Nephron (organoid): ENCODE measurements at regions not wholly inside any gene's neighbourhood (a gene's known extent, or its start where the extent isn't known, plus 50 kb on each side); places are given as distances from the start of the nearest gene placed in this dataset.

Experiments
- H3K27ac Mint-ChIP-seq, 3 experiments: 2 replicates each; pipeline ENCODE4 v1.8.0; 2020; ENCODE audit warnings: mixed read lengths in 3 of 3, mild to moderate bottlenecking in 2 of 3, moderate library complexity in 1 of 3
- H3K27me3 Mint-ChIP-seq: 2 replicates; pipeline ENCODE4 v1.8.0; 2021; ENCODE audit warnings: low read depth, mild to moderate bottlenecking, moderate library complexity, mixed read lengths
- H3K36me3 Mint-ChIP-seq: 2 replicates; pipeline ENCODE4 v1.8.0; 2020; ENCODE audit warnings: low read depth, mixed read lengths
- H3K4me1 Mint-ChIP-seq: 2 replicates; pipeline ENCODE4 v1.8.0; 2020; ENCODE audit warnings: mixed read lengths
- H3K4me3 Mint-ChIP-seq, 3 experiments: 2 replicates each; pipeline ENCODE4 v1.8.0; 2020; ENCODE audit warnings: mild to moderate bottlenecking in 3 of 3, mixed read lengths in 3 of 3, moderate library complexity in 2 of 3
- H3K9me3 Mint-ChIP-seq: 2 replicates; pipeline ENCODE4 v1.8.0; 2020; ENCODE audit warnings: mixed read lengths
- CTCF ChIP-seq, 3 experiments: fragments of 200-600 bp; sonication (generic); IDR thresholded peaks; one replicate each; pipeline ENCODE4 v1.5.0; 2021; ENCODE audit warnings: antibody characterized with exemption in 3 of 3; ENCODE audit not compliant: unreplicated experiment in 3 of 3

- Mint-ChIP-seq H3K27ac (no peak overlapping the region), H3K9me3 (peaks cover 3% of the 10 kb centered on the region), H3K4me1 (peaks cover 18% of the 10 kb centered on the region), H3K36me3 (no peaks in the 10 kb centered on the region), H3K4me3 (no peak overlapping the region), H3K27me3 (peaks cover 29% of the 10 kb centered on the region)
- no peak for TF ChIP-seq CTCF (IDR thresholded peaks at IDR 0.05; ENCODE audit: unreplicated experiment in 3 of 3)
Measured at GRCh38 chr6:170042123-170042522, 248.8 kb downstream of the DLL1 start.

GRCh38 chr6:170041526-170041925, 249.4 kb downstream of the DLL1 start:
- Mint-ChIP-seq H3K4me1 (peaks cover 15% of the 10 kb centered on the region), H3K36me3 (peaks cover 4% of the 10 kb centered on the region), H3K27ac (no peak overlapping the region), H3K9me3 (peaks cover 5% of the 10 kb centered on the region), H3K4me3 (no peak overlapping the region), H3K27me3 (peaks cover 29% of the 10 kb centered on the region)
- no peak for TF ChIP-seq CTCF (IDR thresholded peaks at IDR 0.05; ENCODE audit: unreplicated experiment in 3 of 3)

GRCh38 chr6:170040906-170041305, 250.0 kb downstream of the DLL1 start:
- peaks cover 10% of the 10 kb centered on the region for H3K4me1 Mint-ChIP-seq
- no peak overlapping the region for H3K4me3 Mint-ChIP-seq
- TF ChIP-seq CTCF (IDR thresholded peaks at IDR 0.05; ENCODE audit: unreplicated experiment in 3 of 3), result no peak
- peaks cover 5% of the 10 kb centered on the region for H3K36me3 Mint-ChIP-seq
- no peak overlapping the region for H3K27ac Mint-ChIP-seq
- peaks cover 7% of the 10 kb centered on the region for H3K9me3 Mint-ChIP-seq
- H3K27me3 Mint-ChIP-seq, result peaks cover 25% of the 10 kb centered on the region

- Mint-ChIP-seq H3K27me3 (peaks cover 25% of the 10 kb centered on the region), H3K36me3 (peaks cover 5% of the 10 kb centered on the region), H3K4me1 (peaks cover 10% of the 10 kb centered on the region), H3K4me3 (no peak overlapping the region), H3K27ac (no peak overlapping the region), H3K9me3 (peaks cover 12% of the 10 kb centered on the region)
- TF ChIP-seq CTCF (IDR thresholded peaks at IDR 0.05; ENCODE audit: unreplicated experiment in 3 of 3), result no peak
Measured at GRCh38 chr6:170040115-170040500, 250.8 kb downstream of the DLL1 start.

- Mint-ChIP-seq H3K9me3 (peaks cover 12% of the 10 kb centered on the region), H3K27ac (no peak overlapping the region), H3K27me3 (peaks cover 25% of the 10 kb centered on the region), H3K36me3 (peaks cover 5% of the 10 kb centered on the region), H3K4me1 (peaks cover 10% of the 10 kb centered on the region), H3K4me3 (no peak overlapping the region)
- no peak for TF ChIP-seq CTCF (IDR thresholded peaks at IDR 0.05; ENCODE audit: unreplicated experiment in 3 of 3)
Measured at GRCh38 chr6:170039156-170040114, 251.4 kb downstream of the DLL1 start.

GRCh38 chr6:170038708-170039107, 252.2 kb downstream of the DLL1 start:
- peaks cover 10% of the 10 kb centered on the region for H3K4me1 Mint-ChIP-seq
- H3K27ac Mint-ChIP-seq, result no peak overlapping the region
- peaks cover 16% of the 10 kb centered on the region for H3K9me3 Mint-ChIP-seq
- no peak overlapping the region for H3K4me3 Mint-ChIP-seq
- H3K36me3 Mint-ChIP-seq, result peaks cover 5% of the 10 kb centered on the region
- H3K27me3 Mint-ChIP-seq, result peaks cover 30% of the 10 kb centered on the region
- no peak for TF ChIP-seq CTCF (IDR thresholded peaks at IDR 0.05; ENCODE audit: unreplicated experiment in 3 of 3)
